GM12873 (cell line): ENCODE measurements at regions not wholly inside any gene's neighbourhood (a gene's known extent, or its start where the extent isn't known, plus 50 kb on each side); places are given as distances from the start of the nearest gene placed in this dataset.

Source experiments
- CTCF ChIP-seq: IDR thresholded peaks from 2 replicates; pipeline ENCODE4 v1.5.1; 2012; ENCODE audit warnings: low read depth, mild to moderate bottlenecking, moderate library complexity, low read length, control low read depth; ENCODE audit not compliant: insufficient read depth; ENCODE audit errors: missing control alignments

GRCh38 chr16:5533321-5533888 is 435.8 kb upstream of the EEF2KMT start:
- no peak for TF ChIP-seq CTCF

GRCh38 chr16:5527817-5528216 is 430.2 kb upstream of the EEF2KMT start:
- TF ChIP-seq CTCF = no peak

- no peak for TF ChIP-seq CTCF
These were observed 429.2 kb upstream of the EEF2KMT start for GRCh38 chr16:5526826-5527225.

GRCh38 chr16:5523829-5524228 is 426.2 kb upstream of the EEF2KMT start:
- TF ChIP-seq CTCF = no peak

- TF ChIP-seq CTCF = no peak
These were observed 418.5 kb upstream of the EEF2KMT start for GRCh38 chr16:5516115-5516514.

GRCh38 chr16:5512014-5512413 is 414.4 kb upstream of the EEF2KMT start:
- TF ChIP-seq CTCF = no peak

GRCh38 chr16:5510819-5511370 is 413.3 kb upstream of the EEF2KMT start:
- TF ChIP-seq CTCF = no peak

- TF ChIP-seq CTCF = no peak
These were observed 412.2 kb upstream of the EEF2KMT start for GRCh38 chr16:5509794-5510193.
